ENCODE measurements at regions not wholly inside any gene's neighbourhood (a gene's known extent, or its start where the extent isn't known, plus 50 kb on each side); places are given as distances from the start of the nearest gene placed in this dataset.

GRCh38 chr6:163963205-163964120 lies 548.9 kb downstream of the QKI start:
- no peak for TF ChIP-seq POLR2A (IDR thresholded peaks at IDR 0.05)
- TF ChIP-seq POLR2AphosphoS5 (IDR thresholded peaks at IDR 0.05), result no peak
- TF ChIP-seq CTCF (IDR thresholded peaks at IDR 0.05), result no peak
